ENCODE measurements at regions not wholly inside any gene's neighbourhood (a gene's known extent, or its start where the extent isn't known, plus 50 kb on each side); places are given as distances from the start of the nearest gene placed in this dataset.

- TF ChIP-seq PRDM15 (CRISPR knock-in tag; IDR thresholded peaks at IDR 0.05): no peak
- TF ChIP-seq SRF (IDR thresholded peaks at IDR 0.05; ENCODE audit: low read depth in 2 of 2, low read length in 2 of 2): no peak
- TF ChIP-seq USF1 (IDR thresholded peaks at IDR 0.05; ENCODE audit: borderline replicate concordance, extremely low read length, insufficient read depth, low read depth, low read length): no peak
- no peak for TF ChIP-seq ZBTB33 (IDR thresholded peaks at IDR 0.05)
- TF ChIP-seq NFIC (IDR thresholded peaks at IDR 0.05; ENCODE audit: low read depth, low read length): no peak
- no peak for TF ChIP-seq POLR2A (IDR thresholded peaks at IDR 0.05; ENCODE audit: low read depth, low read length)
- no peak for TF ChIP-seq JUND (IDR thresholded peaks at IDR 0.05; ENCODE audit: low read depth, low read length)
- TF ChIP-seq DPF2 (IDR thresholded peaks at IDR 0.05): no peak
- TF ChIP-seq CREM (IDR thresholded peaks at IDR 0.05; ENCODE audit: low read depth): no peak
- no peak for TF ChIP-seq RFX5 (IDR thresholded peaks at IDR 0.05; ENCODE audit: low read depth, low read length)
Observed at GRCh38 chr7:115087437-115087836, 165.5 kb downstream of the MDFIC start (continued).
